Activated CD4-positive, alpha-beta T cell treated with anti-CD3 and anti-CD28 coated beads, Interleukin-2, amount 50 U/mL, for 4 hours (primary cell): ENCODE measurements at regions not wholly inside any gene's neighbourhood (a gene's known extent, or its start where the extent isn't known, plus 50 kb on each side); places are given as distances from the start of the nearest gene placed in this dataset.

Source experiments
- DNase-seq, 2 experiments: peaks; one replicate each; pipeline ENCODE4 v3.0.0-alpha.2; 2020

DNA sequence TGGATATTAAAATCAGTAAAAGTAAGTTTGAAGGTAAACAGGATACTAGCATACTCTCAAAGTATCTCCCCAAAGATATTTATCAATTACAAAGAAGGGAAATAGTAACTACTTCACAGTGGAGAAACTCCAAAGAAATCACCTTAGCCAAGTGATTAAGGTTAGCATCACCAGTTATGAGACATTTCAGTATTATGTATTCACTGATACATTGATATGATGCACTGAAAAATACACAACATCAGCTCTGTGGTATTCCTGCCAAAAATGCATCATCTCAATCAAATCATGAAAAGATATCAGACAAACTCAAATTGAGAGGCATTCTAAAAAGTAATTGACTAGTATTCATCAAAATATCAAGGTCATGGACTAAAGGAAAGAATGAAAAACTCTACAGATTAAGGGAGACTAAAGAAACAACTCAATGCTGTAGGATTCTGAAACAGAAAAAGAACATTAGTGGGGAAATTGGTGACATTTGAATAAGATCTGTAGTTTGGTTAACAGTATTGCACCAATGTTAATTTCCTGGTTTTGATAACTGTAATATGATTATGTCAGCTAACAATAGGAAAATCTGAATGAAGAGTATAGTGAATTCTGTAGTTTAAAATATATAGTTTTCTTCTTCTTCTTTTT lies 215.4 kb downstream of the UACA start:
- DNase-seq, result no peak

DNA sequence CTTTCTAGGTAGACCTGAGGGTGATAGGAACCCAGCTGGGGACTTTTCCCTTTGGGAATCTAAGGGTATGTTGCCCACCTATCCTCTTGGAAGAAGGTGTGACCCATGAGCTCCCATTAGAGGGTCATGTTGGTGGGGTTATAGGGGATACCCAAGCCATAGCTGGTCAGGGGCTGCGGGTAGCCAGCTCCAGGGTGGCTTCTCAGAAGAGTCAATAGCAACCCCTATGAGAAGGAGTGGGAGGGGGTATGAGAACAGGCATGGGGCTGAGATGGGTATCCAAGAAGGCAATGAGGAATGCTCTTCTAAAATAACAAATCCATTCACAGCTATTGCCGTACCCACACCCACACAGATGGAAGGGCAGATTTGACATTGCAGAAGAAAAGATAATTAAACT lies 217.8 kb downstream of the UACA start:
- DNase-seq, result no peak

DNA sequence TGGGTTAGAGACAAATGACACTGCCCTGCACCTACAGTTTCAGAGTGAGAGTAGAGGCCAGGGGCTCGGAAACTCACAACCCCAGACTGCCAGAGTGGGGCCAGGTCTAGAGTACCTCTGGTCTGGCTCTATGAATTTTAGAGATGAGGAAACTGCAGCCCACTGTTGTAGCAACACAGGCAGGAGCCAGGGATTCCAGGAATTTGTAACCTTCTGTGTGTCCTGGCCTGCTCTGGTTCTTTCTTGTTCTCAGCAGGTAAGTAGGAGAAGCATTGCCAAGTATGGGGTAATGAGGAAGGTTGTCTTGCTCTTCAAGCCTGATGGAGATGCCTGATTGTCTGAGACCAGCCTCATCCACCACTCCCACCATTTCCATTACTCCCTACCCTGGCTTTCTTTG lies 221.8 kb downstream of the UACA start:
- no peak for DNase-seq

DNA sequence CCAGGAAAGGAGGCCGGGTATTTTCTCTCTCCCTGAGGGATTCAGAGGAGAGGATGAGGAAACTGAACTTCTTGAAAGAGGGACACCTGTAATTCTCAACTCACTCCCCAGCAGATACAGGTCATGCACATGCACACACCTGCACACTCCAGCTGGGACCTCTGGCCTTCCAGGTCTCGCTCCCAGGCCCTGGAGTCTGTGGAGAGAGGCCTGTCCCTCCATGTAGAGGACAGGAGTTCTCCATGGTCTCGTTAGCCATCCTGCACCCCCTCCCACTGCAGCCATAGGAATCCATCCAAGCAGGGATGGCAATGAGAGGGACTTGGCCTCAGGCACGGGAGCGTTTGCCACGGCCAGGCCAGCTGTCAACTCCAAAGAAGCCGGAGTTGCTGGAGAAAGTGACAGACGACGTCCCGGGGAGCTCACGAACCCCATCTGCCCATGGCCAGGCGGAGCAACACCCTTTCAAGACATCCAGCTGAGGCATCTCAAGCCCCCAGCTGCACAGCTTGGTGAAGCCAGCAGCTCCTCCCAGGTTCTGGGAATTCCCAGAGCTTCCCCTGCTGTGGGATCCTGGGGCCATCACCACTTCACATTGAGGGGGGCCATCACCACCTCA lies 223.3 kb downstream of the UACA start:
- DNase-seq, result no peak

DNA sequence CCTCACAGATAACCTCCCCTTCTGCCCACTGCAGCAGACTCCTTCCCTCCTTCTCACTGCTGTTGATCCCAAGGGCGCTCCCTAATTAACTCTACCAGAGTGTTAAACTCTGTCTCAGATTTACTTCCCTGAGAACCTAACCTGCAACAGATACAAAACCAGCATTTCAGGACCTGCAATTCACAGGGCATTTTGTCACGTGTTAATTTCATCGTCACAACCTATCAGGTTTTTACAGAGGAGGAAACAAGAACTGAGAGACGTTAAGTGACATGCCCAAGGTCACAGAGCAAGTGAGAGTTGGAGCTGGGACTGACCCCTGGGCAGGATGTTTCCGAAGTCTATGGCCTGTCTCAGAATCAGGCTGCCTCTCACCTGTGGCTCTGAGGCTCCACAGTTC lies 223.9 kb downstream of the UACA start:
- DNase-seq, result no peak

DNA sequence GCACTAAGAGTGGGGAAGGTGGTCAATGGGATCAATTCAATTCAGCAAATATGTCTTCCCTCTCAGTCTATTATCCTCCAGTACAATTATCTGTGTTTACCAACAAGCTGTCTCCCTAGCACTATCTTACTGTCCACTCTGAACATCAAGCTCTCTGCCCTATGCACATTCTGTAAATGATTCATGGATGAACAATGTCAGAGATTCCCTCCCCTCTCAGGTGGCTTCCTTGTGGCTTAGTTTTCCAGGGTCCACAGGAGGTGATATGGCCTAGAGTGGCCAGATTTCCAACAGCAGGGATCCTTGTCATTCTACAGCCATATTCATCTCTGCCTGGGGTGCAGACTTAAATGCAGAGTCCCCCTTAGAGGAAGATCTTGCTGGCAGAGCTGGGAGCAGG lies 225.1 kb downstream of the UACA start:
- DNase-seq, result no peak

DNA sequence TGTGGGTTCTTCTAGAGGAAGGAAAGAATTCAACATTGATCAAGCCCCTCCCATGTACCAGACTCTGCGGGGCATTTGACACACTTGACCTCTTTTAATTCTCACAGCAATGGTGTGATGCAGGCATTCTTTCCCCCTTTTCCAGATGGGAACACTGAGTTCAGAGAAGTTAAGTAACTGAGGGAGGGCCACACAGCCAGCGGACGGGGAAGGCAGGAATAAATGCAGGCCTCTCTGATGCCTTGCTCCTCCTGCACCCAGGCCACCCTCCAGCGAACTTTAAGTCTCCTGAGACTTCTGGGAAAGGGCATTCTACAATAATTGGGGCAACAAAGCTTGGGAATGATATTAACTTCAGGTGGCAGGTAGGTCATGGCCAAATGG lies 227.4 kb downstream of the UACA start:
- DNase-seq, result no peak

DNA sequence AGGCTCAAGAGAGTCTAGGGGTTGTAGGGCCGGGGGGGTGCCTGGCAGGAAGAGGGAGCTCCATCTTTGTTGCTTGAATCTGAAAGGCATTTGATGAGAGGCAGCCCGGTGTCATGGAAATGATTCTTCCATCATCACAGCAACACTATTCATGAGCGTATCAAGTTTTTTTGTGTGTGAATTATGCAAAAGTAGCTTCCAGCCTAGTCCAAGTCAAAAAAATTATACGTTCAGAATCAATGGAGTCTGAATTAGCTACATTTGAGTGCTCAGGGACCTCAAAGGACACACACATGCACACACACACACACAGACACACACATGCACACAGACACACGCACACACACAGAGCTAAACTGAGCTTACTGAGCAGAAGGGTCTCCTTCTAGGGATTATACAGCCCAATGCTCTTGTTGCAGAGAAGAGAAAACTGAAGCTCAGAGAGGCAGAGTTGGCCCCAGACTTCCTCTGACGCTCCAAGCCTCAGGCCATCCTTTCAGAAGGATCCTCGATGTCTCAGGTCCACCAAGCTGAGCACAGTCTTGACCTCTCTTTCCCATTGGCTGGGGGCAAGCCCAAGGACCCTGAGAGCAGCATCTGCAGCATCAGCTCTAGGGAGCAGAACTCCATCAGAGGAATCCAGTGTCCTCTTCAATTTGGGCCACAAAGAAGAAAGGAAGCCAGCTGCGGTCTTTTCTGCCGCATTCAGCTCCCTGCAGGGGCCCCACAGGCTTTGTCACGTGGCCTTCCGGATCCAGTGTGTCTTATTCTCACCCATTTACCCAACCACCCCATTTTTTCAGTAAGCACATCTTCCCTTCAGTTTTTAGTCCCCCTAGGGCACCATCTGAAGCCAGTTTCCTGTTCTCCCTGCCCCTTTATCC lies 228.0 kb downstream of the UACA start:
- DNase-seq, result peak in 1 of 2 experiments; percentile 32

DNA sequence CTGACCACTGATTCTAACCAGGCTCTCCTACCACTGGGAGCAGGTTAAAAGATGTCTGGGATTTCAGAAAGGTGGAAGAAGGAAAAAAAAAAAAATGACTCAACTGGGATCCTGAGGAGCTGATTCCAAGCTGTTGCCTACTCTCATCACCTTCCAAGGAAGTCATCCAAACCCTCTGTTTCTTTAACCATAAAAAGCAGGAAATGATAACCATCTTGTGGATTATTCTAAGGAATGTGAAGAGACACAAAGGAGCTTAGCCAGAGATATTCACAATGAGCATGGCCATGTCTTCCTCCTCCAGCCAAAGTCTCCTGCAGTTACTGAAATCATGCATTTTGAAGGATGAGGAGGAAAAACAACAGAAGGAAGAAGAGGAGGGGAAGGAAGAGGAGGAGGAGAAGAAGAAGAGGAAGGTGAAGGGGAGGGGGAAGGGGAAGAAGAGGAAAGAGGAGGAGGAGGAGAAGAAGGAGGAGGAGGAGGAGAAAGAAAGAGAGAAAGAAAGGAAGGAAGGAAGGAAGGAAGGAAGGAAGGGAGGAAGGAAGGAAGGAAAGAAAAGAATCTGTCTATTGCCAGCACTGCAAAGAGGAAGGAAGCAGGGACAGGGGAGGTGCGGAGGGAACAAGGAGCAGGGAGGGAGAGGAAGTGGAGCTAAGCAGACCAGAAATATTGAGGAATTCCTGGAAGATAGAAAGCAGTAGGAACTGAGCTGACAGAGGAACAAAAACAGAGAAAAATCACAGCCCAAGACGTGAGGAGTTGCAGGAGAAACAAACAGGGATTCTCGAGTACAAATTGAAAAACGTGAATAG lies 229.2 kb downstream of the UACA start:
- no peak for DNase-seq

DNA sequence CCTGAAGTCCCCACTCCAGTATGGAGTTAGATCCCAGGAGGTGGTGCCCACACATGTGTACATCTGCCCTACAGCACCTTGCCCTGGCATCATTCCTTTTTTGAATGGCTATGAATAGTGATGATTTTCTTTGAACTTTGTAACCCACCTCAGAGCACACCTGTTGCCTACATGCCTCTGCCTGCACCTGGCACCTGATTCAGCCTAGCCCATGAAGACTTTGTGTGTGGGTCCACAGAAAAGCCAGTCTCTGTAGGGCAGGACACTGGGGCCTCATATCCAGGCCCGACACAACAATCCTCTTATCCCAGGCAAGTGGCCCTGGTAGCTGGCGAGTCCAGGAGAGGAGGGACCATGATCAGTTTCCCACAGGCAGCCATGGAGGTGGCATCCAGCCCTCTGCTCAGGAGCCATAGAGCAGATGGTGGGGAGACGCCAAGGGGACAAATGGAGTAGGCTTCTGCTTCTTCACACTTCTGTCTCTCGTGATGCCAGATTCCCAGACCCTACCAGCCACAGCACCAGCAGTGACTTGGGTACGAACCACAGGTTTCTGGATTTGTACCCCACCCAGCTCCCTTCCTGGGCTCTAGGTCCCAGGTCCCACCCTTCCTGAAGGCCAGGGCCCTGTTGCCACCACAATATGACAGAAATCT lies 230.7 kb downstream of the UACA start:
- no peak for DNase-seq

DNA sequence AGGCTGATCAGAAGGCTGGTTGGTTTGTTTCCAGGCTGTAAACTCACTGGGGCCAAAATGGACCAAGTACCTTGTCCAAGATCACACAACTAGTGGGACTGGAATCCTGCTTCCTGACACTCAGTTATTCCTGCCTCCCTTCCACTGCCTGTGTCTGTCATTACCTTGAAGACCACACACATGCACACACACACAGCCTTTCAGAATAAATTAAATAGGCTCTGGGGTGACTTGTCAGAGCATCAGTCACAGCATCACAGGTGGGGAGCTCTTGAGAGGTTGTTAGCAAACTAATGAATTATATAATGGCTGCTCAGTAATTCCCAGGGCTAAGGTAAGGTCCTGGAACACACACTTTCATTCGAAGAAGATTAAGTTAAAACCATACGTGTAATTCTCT lies 231.8 kb downstream of the UACA start:
- DNase-seq, result no peak

DNA sequence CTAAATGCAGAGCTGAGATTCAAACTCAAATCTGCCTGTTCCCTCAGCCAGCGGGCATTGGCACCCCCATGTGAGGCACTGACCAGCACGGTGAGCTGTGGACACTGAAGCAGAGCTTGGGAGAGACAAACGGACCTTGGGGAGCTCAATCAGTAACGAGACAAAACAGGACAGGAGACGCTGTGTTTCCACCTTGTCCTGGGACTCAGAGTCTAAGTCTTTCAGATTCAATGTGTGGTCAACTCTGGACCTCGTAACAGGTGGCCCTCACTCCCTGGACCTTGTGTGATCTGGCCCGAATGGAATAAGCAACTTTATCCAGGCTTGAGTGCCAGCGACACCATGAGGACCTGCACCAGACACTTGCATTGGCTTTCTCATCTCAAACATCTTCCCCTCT lies 232.5 kb downstream of the UACA start:
- DNase-seq, result no peak

DNA sequence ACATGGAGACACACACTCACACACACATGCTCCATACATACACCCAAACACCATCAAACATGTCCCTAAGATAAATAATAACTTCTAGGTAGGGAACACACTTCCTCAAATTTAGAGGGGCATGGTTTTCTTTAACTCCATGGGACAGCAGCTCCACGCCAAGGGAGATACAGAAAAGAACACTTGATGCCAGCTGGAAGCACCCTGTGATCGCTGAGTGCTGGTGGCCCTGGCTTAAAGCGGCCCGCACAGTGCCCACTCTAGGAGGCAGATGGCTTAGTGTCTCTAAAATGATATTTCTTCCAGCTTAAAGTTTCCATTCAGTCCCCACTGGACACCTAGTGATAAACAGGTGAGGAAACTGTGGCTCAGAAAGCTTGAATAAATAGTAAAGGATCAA lies 232.9 kb downstream of the UACA start:
- no peak for DNase-seq

DNA sequence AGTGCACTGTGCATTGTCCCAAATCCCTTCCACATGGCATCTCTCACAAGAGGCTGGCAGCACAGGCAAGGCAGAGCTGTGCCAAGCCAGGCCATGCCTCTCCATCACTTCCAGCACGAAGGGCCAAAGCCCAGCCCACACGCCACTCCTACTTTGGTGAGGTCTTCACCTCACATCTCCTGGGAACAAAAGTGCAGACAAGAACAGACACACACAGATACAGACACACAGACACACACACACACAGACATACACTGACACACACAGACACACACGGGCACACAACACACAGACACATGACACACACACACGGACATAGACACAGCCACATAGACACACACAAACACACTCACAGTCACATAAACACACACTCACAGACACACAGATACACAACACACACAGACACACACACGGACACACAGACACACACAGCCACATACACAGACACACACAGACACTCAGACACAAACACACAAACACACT lies 233.3 kb downstream of the UACA start:
- DNase-seq, result no peak

DNA sequence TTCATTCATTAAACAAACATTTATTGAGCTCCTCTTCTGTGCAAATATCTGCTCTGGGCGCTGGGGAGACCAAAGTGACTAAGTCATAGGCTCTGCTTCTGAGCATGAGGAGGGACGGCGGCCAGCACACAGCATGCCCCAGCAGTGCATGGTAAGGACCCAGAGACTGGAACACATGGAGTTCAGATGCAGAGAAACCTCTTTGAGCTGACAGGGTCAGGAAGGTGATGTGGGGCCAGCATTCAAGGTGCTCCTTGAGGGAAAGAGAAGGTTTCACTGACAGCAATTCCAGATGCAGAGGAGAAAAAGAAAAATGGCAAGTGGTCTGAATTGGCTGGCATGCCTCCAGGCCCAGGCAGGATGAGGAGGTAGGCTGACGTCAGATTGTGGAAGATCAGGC lies 234.5 kb downstream of the UACA start:
- no peak for DNase-seq

DNA sequence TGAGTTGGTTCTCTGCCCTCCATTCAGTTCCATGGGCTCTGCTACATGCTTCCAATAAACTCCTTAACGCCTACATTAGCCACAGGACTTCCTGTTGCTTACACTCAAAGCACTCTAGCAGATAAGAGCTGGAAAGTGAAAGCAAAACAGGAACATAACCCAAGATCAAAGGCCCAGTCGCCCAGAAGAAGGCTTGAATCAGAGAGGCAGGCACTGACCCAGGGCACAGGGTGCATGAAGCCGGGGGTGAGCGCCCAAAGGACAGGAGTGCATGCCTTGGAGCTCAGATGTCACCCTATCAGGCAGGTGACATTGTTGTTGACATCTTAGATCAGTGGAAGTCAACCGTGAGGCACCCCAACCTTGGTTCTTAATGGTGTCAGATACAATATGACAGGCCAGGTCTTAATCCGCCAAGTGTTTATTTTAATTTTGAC lies 235.1 kb downstream of the UACA start:
- peak; percentile 36 to 40 for DNase-seq

DNA sequence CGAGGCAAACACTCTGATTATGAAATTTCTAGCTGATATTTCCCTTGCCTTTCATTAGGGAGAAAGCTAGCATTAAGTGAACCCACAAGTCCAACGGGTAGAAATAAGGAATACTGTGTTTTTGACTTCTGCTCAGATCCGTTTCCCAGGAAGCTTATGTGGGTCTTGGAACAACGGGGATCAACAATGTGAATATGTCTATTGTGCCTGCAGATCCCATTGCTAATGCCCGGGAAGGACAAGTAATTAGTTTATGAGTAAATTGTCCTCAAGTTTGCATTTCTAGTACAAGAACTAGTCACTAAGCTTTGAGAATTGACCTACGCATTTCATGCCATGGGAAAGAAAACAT lies 236.4 kb downstream of the UACA start:
- DNase-seq, result no peak

DNA sequence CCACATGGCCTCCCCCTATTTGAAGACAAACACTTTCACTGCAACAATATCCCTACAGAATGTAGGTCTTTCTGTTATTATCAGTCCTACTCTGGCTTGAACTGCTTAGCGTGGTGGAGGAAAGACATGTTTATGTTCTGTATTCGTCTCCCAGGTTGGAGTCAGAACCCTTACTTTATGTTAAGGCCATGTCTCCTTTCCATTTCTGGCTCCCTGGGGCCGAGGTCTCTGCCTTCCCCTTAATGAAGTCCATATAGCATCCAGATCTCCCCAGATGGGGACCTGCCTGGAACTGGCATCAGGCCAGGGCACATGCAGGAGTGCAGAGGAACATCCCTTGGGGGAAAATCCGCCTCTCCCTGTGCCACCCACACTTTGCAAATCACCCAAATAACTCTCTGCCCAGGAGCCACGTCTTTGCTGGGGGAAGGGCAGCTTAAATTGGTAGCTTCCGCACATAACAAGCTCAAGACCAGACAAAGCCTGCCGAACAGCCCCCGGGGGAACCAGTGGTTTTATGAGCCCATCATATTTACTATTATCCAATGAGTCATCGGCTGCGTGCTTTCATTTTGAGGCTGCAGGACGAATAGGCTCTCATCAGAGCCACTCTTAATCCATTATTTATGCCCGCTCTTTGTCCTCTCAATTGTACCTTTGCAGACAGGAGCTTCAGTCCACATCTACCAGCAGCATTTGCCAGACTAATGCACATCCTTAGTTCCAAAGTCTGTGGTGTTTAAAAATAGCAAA lies 237.0 kb downstream of the UACA start:
- DNase-seq, result no peak

DNA sequence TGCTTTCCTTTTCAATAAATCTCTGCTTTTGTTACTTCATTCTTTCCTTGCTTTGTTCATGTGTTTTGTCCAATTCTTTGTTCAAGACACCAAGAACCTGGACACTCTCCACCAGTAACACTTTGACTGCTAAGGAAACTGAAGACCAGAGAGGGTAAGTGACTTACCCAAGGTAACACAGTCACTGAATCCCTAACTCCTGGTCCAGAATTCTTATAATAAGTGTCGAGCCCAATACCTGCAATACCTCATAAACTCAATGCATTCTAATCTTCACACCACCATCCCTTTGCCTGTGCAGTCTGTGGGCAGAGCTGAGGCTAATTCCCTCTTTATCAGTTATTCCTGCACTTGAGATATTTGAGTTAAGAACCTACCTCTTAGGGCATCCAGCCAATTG lies 237.8 kb downstream of the UACA start:
- DNase-seq, result no peak

DNA sequence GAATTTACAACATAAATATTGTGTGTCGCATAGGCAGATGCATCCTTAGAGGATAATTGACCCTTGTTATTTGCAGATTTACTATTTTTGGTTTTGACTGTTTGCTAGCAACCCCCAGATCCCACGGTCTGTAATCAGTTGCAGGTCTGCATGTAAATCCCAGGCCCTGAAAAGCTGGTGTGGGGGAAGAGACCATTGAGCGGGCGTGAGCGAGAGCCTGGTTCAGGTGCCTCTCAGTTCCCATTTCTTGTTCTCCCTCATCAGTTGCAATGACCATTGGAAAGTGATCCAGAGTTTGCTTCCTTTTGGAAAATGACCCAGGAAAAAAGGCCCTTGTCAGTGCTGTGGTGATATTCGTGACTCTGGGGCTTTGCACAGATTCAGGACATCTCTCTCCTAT lies 238.9 kb downstream of the UACA start:
- DNase-seq, result no peak

DNA sequence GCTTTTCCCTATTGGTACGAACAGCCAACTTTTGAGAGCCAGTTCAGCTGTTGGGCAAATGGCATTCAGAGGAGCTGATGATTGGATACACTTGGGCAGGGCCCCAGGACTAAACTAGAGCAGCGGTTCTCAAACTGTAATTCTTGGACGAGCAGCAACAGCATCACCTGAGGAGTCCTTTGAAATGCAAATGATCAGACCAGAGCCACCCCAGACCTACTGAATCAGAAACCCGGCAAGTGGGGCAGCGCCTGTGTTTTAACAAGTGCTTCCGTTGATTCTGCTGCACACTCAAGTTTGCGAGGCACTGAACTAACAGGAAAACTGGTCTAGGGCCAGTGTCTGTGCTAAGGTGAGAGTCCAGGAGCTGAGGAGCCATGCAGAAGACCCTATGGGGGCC lies 239.7 kb downstream of the UACA start:
- no peak for DNase-seq

DNA sequence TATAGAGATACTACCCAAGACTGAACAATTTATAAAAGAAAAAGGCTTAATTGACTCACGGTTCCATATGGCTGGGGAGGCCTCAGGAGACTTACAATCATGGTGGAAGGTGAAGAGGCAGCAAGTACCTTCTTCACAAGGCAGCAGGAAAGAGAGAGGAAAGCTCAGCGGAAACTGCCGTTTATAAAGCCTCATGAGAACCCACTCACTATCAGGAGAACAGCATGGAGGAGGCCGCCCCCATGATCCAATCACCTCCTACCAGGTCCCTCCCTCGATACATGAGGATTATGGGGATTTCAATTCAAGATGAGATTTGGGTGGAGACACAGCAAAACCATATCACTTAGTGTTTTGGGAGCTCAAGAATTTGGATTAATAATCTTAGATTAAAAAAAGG lies 240.2 kb downstream of the UACA start:
- DNase-seq, result no peak
